ENCODE measurements at regions not wholly inside any gene's neighbourhood (a gene's known extent, or its start where the extent isn't known, plus 50 kb on each side); places are given as distances from the start of the nearest gene placed in this dataset.
"Not testable (repeated sequence)": the region's sequence is repeated elsewhere in the genome, so short reads cannot be mapped to it uniquely, and the experiment has no call there.

GRCh38 chr4:28232951-28233350 is 1372.3 kb downstream of the STIM2 start:
- no peak for FAIRE-seq
- DNase-seq (ENCODE audit: insufficient read length, low spot score), result no peak

GRCh38 chr4:28233724-28234123 is 1373.1 kb downstream of the STIM2 start:
- FAIRE-seq, result no peak
- DNase-seq (ENCODE audit: insufficient read length, low spot score), result no peak

- DNase-seq (ENCODE audit: insufficient read length, low spot score) (no peak), FAIRE-seq (no peak)
These were observed 1378.2 kb downstream of the STIM2 start for GRCh38 chr4:28238876-28239275.

DNA sequence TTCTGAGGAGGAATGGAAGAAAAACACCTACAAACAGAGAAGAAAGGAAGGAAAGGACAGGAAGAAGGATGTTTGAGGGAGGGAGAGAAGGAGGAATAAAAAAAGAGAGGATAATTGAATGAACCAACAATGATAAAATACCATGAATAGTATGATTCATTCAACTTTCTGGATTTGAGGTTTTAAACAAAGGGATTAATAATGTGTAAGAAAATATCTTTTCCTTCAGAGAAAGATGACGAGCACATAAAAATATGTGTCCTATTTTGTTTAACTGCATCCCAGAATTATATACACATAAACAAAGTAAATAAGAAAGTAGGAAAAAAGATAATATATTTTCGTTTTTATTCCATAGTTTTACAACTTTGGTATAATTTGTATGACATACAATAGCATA is 1380.4 kb downstream of the STIM2 start:
- DNase-seq (ENCODE audit: insufficient read length, low spot score) (no peak), FAIRE-seq (no peak)

DNA sequence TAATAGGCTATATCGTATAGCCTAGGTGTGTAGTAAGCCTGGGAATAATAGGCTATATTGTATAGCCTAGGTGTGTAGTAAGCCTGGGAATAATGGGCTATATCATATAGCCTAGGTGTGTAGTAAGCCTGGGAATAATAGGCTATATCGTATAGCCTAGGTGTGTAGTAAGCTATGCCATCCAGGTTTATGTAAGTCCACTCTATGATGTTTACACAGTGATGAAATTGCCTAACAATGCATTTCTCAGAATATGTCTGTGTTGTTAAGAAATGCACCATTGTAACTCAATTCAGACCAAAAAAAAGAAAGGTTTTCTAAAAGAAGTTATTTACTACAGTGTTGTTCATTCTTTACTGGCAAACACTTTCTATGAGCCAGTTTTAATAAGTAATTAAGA is 1387.2 kb downstream of the STIM2 start:
- no peak for FAIRE-seq
- no peak for DNase-seq (ENCODE audit: insufficient read length, low spot score)

DNA sequence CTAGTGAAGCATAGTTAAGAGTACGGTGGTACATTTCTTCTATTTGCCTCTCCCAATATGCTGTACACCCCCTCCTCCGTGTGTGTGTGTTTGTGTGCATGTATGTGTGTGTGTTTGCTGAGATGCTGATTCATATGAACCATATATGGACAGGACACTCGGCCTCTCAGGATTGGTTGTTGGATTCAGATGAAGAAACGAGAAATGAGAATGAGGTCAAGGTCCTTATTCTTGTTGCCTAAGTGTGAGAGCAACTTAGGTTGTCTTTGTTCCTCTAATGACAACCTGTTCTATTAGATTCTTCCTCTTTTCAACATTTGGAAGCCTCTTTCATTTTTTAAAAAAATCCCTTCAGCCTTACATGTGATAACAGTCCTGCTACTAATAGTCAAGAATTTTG is 1387.6 kb downstream of the STIM2 start:
- FAIRE-seq (peak; percentile 38), DNase-seq (ENCODE audit: insufficient read length, low spot score) (no peak)

DNA sequence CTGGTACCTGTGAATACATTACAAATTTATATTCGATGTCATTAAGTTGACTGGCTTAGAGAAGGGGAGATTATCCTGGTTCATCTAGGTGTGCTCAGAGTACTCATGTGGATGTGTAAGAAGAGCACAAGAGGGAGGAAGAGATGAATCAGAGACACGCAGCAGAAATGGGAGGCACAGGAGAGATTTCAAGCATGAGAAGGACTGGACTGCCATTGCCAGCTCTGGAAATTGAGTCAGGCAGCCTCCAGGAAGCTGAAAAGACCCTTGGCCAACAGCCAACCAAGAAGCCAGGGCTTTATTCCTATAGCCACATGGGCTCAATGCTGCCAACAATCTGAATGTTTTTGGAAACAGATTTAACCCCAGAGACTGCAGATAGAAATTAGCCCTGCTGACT is 1390.0 kb downstream of the STIM2 start:
- DNase-seq (ENCODE audit: insufficient read length, low spot score) (no peak), FAIRE-seq (no peak)

DNA sequence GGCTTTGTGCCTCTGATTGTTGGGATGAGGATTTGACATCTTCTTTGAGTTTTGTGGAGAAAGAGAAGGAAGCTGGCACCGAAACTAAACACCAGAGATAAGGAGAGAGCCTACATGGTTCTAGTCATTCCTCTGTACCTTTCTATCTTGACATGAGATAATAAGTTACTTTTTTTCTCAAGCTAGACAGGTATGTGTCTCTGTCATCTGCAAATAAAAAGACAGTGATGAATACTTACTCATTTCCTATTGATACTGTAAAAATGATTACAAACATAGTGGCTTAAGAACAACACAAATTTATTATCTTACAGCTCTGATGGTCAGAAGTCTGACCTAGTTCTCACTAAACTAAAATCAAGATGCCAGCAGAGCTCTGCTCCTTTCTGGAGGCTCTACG is 1391.2 kb downstream of the STIM2 start:
- DNase-seq (ENCODE audit: insufficient read length, low spot score) (no peak), FAIRE-seq (no peak)

DNA sequence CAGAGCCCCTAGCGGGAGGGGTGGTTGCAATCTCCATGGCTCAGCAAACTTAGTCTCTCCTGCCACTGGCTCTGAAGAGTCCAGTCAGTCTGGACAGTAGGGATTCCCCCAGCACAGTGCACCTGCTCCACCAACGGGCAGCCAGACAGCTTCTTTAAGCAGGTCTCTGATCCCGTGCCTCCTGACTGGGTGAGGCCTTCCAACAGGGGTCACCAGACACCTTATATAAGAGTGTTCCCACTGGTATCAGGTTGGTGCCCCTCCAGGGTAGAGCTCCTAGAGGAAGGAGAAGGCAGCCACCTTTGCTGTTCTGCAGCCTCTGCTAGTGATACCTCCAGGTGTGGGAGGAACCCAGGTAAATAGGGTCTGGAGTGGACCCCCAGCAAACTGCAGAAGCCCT is 1393.4 kb downstream of the STIM2 start:
- DNase-seq (ENCODE audit: insufficient read length, low spot score), result no peak
- no peak for FAIRE-seq

- FAIRE-seq, result no peak
- no peak for DNase-seq (ENCODE audit: insufficient read length, low spot score)
These were observed 1395.7 kb downstream of the STIM2 start for GRCh38 chr4:28256295-28256694.

GRCh38 chr4:28259951-28260350 is 1399.3 kb downstream of the STIM2 start:
- FAIRE-seq, result no peak
- DNase-seq (ENCODE audit: insufficient read length, low spot score), result no peak

DNA sequence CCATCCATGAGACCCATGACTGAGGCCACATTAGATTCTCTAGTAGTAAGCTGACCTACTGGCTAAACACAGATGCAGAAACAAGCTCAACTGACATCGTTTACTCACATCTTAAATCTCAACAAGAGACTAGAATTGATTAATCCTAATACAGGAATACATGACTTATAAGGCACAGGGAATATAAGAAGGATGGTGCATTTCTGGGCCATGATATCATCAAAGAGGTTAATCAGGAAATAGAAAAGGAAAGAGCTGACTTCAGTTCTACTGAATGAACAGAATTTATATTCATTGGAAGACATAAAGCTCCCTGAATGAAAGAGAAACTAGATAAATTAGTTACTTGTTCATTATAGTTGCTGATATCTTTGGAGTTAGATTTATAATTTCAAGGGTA is 1406.5 kb downstream of the STIM2 start:
- FAIRE-seq, result no peak
- DNase-seq (ENCODE audit: insufficient read length, low spot score), result no peak

- DNase-seq (ENCODE audit: insufficient read length, low spot score) (no peak), FAIRE-seq (no peak)
These were observed 1408.8 kb downstream of the STIM2 start for GRCh38 chr4:28269426-28269825.

GRCh38 chr4:28277931-28278330 is 1417.3 kb downstream of the STIM2 start:
- FAIRE-seq (no peak), DNase-seq (ENCODE audit: insufficient read length, low spot score) (no peak)

DNA sequence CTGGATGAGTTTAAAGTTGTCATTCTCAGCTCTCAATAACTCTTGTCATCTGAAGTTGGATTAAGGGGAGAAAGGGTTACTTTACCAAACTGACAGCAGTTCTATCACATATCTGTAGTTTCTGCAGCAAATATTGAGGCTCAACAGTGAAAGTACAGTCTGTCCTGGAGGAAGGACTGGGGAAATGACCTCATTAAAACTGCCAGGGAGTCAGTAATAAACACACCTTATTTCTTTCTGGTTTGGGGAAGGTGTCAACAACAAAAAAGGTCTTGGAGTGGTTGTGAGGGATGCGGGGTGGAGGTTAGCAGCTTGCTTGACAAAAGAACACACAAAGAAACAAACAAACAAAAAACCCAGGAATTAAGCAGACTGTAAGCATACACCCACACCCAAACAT is 1418.0 kb downstream of the STIM2 start:
- FAIRE-seq (no peak), DNase-seq (ENCODE audit: insufficient read length, low spot score) (no peak)

DNA sequence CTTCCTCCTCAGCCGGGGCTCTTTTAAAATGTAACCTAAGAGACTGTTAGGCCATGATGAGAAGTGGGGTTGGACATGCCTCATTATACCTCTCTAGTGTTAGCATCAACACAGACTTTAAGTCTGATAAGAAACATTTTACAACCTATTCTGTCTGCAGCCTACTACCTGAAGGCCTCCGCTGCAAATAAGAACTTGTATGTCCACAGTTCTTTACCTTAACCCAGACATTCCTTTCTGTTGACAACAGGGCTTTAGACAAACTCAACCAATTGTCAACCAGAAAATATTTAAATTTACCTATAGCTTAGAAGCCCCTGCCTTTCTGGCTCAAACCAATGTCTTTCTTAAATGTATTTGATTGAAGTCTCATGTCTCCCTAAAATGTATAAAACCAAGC is 1418.6 kb downstream of the STIM2 start:
- FAIRE-seq, result no peak
- no peak for DNase-seq (ENCODE audit: insufficient read length, low spot score)

- not testable (repeated sequence) for FAIRE-seq; DNase-seq (ENCODE audit: insufficient read length, low spot score)
These were observed 1425.6 kb downstream of the STIM2 start for GRCh38 chr4:28286266-28286665.

DNA sequence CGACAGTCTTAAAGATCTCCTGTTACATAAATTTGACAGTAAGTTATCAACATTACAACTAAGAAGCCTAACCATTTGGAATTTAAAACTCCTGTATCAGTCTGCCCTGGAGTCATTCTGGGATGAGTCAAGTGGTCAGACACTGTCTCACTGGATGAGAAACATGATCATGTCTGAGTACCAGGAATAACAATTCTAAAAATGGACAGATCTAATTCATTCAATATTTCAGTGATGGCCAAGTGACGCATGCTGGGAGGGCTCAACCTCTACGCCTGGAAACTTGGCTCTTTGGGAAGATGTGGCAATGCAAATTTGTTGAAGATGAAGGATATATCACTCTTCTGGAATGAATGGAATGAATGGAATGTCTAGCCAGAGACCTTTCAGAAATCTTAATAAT is 1427.2 kb downstream of the STIM2 start:
- FAIRE-seq (peak; percentile 28), DNase-seq (ENCODE audit: insufficient read length, low spot score) (peak; percentile 69)

DNA sequence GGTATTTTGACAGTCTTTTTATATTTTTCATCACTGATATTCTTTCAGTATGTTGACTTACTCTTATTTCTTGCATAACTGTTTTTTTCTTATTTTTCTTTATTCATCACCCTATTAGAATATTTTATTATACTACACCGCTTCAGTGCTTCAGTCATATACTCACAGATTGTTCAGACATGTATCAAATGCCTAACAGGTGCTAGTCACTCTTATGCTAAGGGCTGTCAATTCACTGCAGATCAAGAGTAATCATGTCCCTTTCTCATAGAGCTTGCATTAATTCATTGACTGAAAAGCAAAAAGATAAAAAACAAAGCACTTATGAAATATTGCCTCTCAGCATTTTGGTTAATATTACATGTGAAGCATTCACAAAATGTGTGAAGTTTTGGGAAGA is 1435.6 kb downstream of the STIM2 start:
- FAIRE-seq, result no peak
- DNase-seq (ENCODE audit: insufficient read length, low spot score), result no peak

- FAIRE-seq, result no peak
- DNase-seq (ENCODE audit: insufficient read length, low spot score), result no peak
These were observed 1450.3 kb downstream of the STIM2 start for GRCh38 chr4:28310926-28311325.

DNA sequence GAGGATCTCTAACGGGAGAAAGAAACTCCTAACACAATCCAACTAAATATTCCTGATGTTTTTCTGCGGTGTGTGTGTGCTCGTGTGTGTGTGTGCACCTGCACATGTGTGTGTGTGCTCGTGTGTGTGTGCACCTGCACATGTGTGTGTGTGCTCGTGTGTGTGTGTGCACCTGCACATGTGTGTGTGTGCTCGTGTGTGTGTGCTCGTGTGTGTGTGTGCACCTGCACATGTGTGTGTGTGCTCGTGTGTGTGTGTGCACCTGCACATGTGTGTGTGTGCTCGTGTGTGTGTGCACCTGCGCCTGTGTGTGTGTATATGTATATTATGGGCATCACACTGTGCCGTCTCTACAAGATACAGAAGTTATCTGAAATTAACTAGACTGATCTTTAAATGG is 1451.9 kb downstream of the STIM2 start:
- DNase-seq (ENCODE audit: insufficient read length, low spot score), result not testable (repeated sequence)
- peak; percentile 80 for FAIRE-seq

- DNase-seq (ENCODE audit: insufficient read length, low spot score), result no peak
- no peak for FAIRE-seq
These were observed 1453.4 kb downstream of the STIM2 start for GRCh38 chr4:28313729-28314713.

DNA sequence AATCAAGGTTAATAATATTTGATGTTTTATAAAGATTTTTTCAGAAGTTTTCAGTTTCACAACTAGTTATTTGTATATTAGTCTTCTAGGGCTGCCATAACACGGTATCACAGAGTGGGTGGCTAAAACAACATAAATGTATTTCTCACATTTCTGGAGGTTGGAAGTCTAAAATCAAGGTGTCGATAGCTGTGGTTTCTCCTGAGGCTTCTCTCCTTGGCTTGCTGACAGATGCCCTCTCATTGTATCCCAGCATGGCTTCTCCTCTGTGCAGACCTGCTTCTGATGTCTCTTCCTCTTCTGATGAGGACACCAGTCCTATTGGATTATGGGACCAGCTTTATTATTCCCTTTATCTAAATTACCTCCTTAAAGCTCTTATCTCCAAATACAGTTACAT is 1456.6 kb downstream of the STIM2 start:
- FAIRE-seq (no peak), DNase-seq (ENCODE audit: insufficient read length, low spot score) (no peak)

All from HTR-8/SVneo (cell line).